GM12864 (cell line): ENCODE measurements at regions not wholly inside any gene's neighbourhood (a gene's known extent, or its start where the extent isn't known, plus 50 kb on each side); places are given as distances from the start of the nearest gene placed in this dataset.

Source experiments
- DNase-seq: peaks from one replicate; pipeline ENCODE4 v3.0.0-alpha.2; 2011; ENCODE audit warnings: low read depth
- H3K4me3 ChIP-seq: 2 replicates; pipeline ENCODE4 v1.5.1; 2011; ENCODE audit warnings: mild to moderate bottlenecking, low read depth, low read length, control low read depth
- CTCF ChIP-seq: IDR thresholded peaks from 2 replicates; pipeline ENCODE4 v1.5.1; 2011; ENCODE audit warnings: low read depth, mild to moderate bottlenecking, moderate library complexity, low read length, control low read depth, inconsistent platforms; ENCODE audit errors: missing control alignments

- no peak for TF ChIP-seq CTCF
- DNase-seq, result no peak
- H3K4me3 ChIP-seq, result no peak overlapping the region
These were observed 51.4 kb upstream of the CHMP2B start for GRCh38 chr3:87175732-87176131.

- H3K4me3 ChIP-seq, result no peak overlapping the region
- TF ChIP-seq CTCF, result no peak
- no peak for DNase-seq
These were observed 53.3 kb upstream of the CHMP2B start for GRCh38 chr3:87173776-87174175.

GRCh38 chr3:87173071-87173470, 54.0 kb upstream of the CHMP2B start:
- no peak for TF ChIP-seq CTCF
- H3K4me3 ChIP-seq, result no peak overlapping the region
- no peak for DNase-seq

GRCh38 chr3:87167628-87168456, 59.3 kb upstream of the CHMP2B start:
- peak; percentile 65 for TF ChIP-seq CTCF
- peak; percentile 10 for DNase-seq
- H3K4me3 ChIP-seq, result no peak overlapping the region

- DNase-seq, result no peak
- H3K4me3 ChIP-seq, result no peak overlapping the region
- no peak for TF ChIP-seq CTCF
These were observed 62.9 kb upstream of the CHMP2B start for GRCh38 chr3:87164245-87164644.

GRCh38 chr3:87161851-87162250, 65.3 kb upstream of the CHMP2B start:
- DNase-seq, result no peak

More at GRCh38 chr3:87161851-87162250, 65.3 kb upstream of the CHMP2B start:
- TF ChIP-seq CTCF, result no peak
- no peak overlapping the region for H3K4me3 ChIP-seq
